ENCODE measurements at regions not wholly inside any gene's neighbourhood (a gene's known extent, or its start where the extent isn't known, plus 50 kb on each side); places are given as distances from the start of the nearest gene placed in this dataset.

- TF ChIP-seq SRSF1 (IDR thresholded peaks at IDR 0.05; ENCODE audit: low read depth, low read length), result no peak
- Histone ChIP-seq H3K9me1 (ENCODE audit: control insufficient read depth, insufficient read depth, low read length) (no peaks in the 10 kb centered on the region), H3K9me3 (replicated peaks; ENCODE audit: control insufficient read depth, insufficient read depth, low read depth, low read length) (no peaks in the 10 kb centered on the region), H3K4me1 (replicated peaks in 1 of 2; ENCODE audit: control insufficient read depth in 2 of 2, insufficient read depth in 2 of 2, low read length in 2 of 2) (no peaks in the 10 kb centered on the region), H2AFZ (ENCODE audit: low read depth, low read length) (no peak overlapping the region), H4K20me1 (replicated peaks; ENCODE audit: control insufficient read depth, insufficient read depth, low read length) (no peaks in the 10 kb centered on the region), H3K27ac (ENCODE audit: extremely low read depth, low read depth, low read length) (no peak overlapping the region), H3K79me2 (ENCODE audit: control insufficient read depth, insufficient read depth, low read length) (no peaks in the 10 kb centered on the region), H3K4me2 (ENCODE audit: insufficient read depth, low read length) (no peak overlapping the region), H3K27me3 (ENCODE audit: control insufficient read depth in 2 of 2, insufficient read depth in 2 of 2, low read length in 2 of 2) (peaks cover 11 to 45% of the 10 kb centered on the region in 2 experiments; a peak in 4 of 5 replicates), H3K9ac (ENCODE audit: insufficient read depth in 1 of 2, low read depth in 2 of 2, low read length in 2 of 2) (no peak overlapping the region), H3K36me3 (ENCODE audit: control insufficient read depth, insufficient read depth, low read length) (no peaks in the 10 kb centered on the region), H3K4me3 (no peak overlapping the region)
- CTCF ChIA-PET (ENCODE audit: low intra/inter-chr PET ratio), result no interaction called here
- no TSS peak for BruUV-seq (replicated peaks)
- POLR2A ChIA-PET, result interaction anchor here (0.6 to 0.7 kb wide), 4 partner anchors 26 to 484 kb away, joined by 3 to 5 read pairs (median 4); no protein-coding TSS in a partner anchor
- under 1% methylated on average over 14 of the region's 14 CpGs for WGBS (ENCODE audit: insufficient coverage, low coverage, missing lambda C conversion rate)
- no peak for ATAC-seq
- DNase-seq (ENCODE audit: extremely low read depth in 1 of 4, low spot score in 3 of 4), result no peak
- intact Hi-C loops (cut with micrococcal nuclease), result no loop called here
- FAIRE-seq, result no peak
- in situ Hi-C loops (cut with MboI), result no loop called here
Observed at GRCh38 chr20:51275826-51276225, 252.9 kb upstream of the KCNG1 start.

- Histone ChIP-seq H3K4me3 (no peak overlapping the region), H2AFZ (ENCODE audit: low read depth, low read length) (no peak overlapping the region), H3K79me2 (ENCODE audit: control insufficient read depth, insufficient read depth, low read length) (no peaks in the 10 kb centered on the region), H3K27me3 (ENCODE audit: control insufficient read depth in 2 of 2, insufficient read depth in 2 of 2, low read length in 2 of 2) (peaks cover 11 to 45% of the 10 kb centered on the region in 2 experiments; a peak in 4 of 5 replicates), H3K9ac (ENCODE audit: insufficient read depth in 1 of 2, low read depth in 2 of 2, low read length in 2 of 2) (no peak overlapping the region), H3K4me1 (replicated peaks in 1 of 2; ENCODE audit: control insufficient read depth in 2 of 2, insufficient read depth in 2 of 2, low read length in 2 of 2) (no peaks in the 10 kb centered on the region), H3K27ac (ENCODE audit: extremely low read depth, low read depth, low read length) (no peak overlapping the region), H3K9me3 (replicated peaks; ENCODE audit: control insufficient read depth, insufficient read depth, low read depth, low read length) (no peaks in the 10 kb centered on the region), H3K9me1 (ENCODE audit: control insufficient read depth, insufficient read depth, low read length) (no peaks in the 10 kb centered on the region), H4K20me1 (replicated peaks; ENCODE audit: control insufficient read depth, insufficient read depth, low read length) (no peaks in the 10 kb centered on the region), H3K4me2 (ENCODE audit: insufficient read depth, low read length) (no peak overlapping the region), H3K36me3 (ENCODE audit: control insufficient read depth, insufficient read depth, low read length) (no peaks in the 10 kb centered on the region)
- BruUV-seq (replicated peaks), result no TSS peak
- FAIRE-seq, result no peak
- in situ Hi-C loops (cut with MboI) (no loop called here), intact Hi-C loops (cut with micrococcal nuclease) (no loop called here)
- CTCF ChIA-PET (ENCODE audit: low intra/inter-chr PET ratio), result no interaction called here
- no peak for DNase-seq (ENCODE audit: extremely low read depth in 1 of 4, low spot score in 3 of 4)
- POLR2A ChIA-PET, result interaction anchor here (0.6 kb wide), 1 partner anchor 483 kb away, joined by 5 read pairs; no protein-coding TSS in a partner anchor
- TF ChIP-seq POLR2AphosphoS2 (IDR thresholded peaks at IDR 0.05; ENCODE audit: low read length) (no peak), PKNOX1 (IDR thresholded peaks at IDR 0.05) (no peak), ZFP36 (IDR thresholded peaks at IDR 0.05; ENCODE audit: low read depth, low read length, partially characterized antibody) (peak; percentile 81), FOXK1 (CRISPR knock-in tag; IDR thresholded peaks at IDR 0.05; ENCODE audit: borderline replicate concordance) (no peak), E2F1 (CRISPR knock-in tag; IDR thresholded peaks at IDR 0.05) (no peak)
- no peak for ATAC-seq
- 0% methylated on average over 4 of the region's 5 CpGs for WGBS (ENCODE audit: insufficient coverage, low coverage, missing lambda C conversion rate)
Observed at GRCh38 chr20:51275181-51275580, 252.3 kb upstream of the KCNG1 start.

All from K562 (cell line).